ENCODE measurements at regions not wholly inside any gene's neighbourhood (a gene's known extent, or its start where the extent isn't known, plus 50 kb on each side); places are given as distances from the start of the nearest gene placed in this dataset.

- TF ChIP-seq POLR2AphosphoS5 (IDR thresholded peaks at IDR 0.05; ENCODE audit: low read depth, low read length) (no peak), FOXP2 (optimal IDR thresholded peaks at IDR 0.05; ENCODE audit: borderline replicate concordance, extremely low read depth, extremely low read length, insufficient read depth) (no peak), REST (IDR thresholded peaks at IDR 0.05; ENCODE audit: insufficient read depth in 1 of 2, low read depth in 2 of 2, low read length in 2 of 2) (no peak), TAF1 (IDR thresholded peaks at IDR 0.05; ENCODE audit: borderline replicate concordance, insufficient read depth, low read length) (no peak)
Observed at GRCh38 chr7:24505968-24506367, 67.3 kb upstream of the PALS2 start.

All from PFSK-1 (cell line).